SU-DHL-6 (cell line): ENCODE measurements at regions not wholly inside any gene's neighbourhood (a gene's known extent, or its start where the extent isn't known, plus 50 kb on each side); places are given as distances from the start of the nearest gene placed in this dataset.

Experiments used
- CTCF ChIP-seq: fragments of 200-600 bp; sonication (generic); IDR thresholded peaks from one replicate; pipeline ENCODE4 v1.5.1; 2017; ENCODE audit warnings: antibody characterized with exemption, mild to moderate bottlenecking, low read length, moderate library complexity; ENCODE audit not compliant: insufficient read depth, poor library complexity, severe bottlenecking
- EZH2phosphoT487 ChIP-seq: fragments of 200-600 bp; sonication (generic), shearing (Covaris generic); conservative IDR thresholded peaks from 2 replicates; pipeline ENCODE4 v1.6.1; 2018; ENCODE audit warnings: mild to moderate bottlenecking, antibody characterized with exemption, low read length, moderate library complexity, mixed read lengths

- TF ChIP-seq CTCF: no peak
- no peak for TF ChIP-seq EZH2phosphoT487
These were observed 108.1 kb upstream of the PODXL start for GRCh38 chr7:131664570-131664969.
